Posterior vena cava (tissue), 2 donors: ENCODE measurements at regions not wholly inside any gene's neighbourhood (a gene's known extent, or its start where the extent isn't known, plus 50 kb on each side); places are given as distances from the start of the nearest gene placed in this dataset.
"Not testable (repeated sequence)": the region's sequence is repeated elsewhere in the genome, so short reads cannot be mapped to it uniquely, and the experiment has no call there.

Source experiments
- DNase-seq: peaks from one replicate; pipeline ENCODE4 v3.0.0-alpha.2; 2020; ENCODE audit warnings: low spot score
- intact Hi-C, 2 donors: fragments of 100-400 bp; cut with DNase I; formaldehyde crosslinking; loops; one replicate each; pipeline versions ENCODE4 v1.14.1 to v1.14.2; 2022 to 2023
- donor health status: DM: yes; HTN: yes; CAD: no.
- donor health status: DM: yes; HTN: yes; CAD: no.

GRCh38 chr17:20633268-20634059 is 53.9 kb downstream of the CDRT15L2 start:
- DNase-seq, intact Hi-C loops: not testable (repeated sequence)

GRCh38 chr17:20640147-20640546 is 60.6 kb downstream of the CDRT15L2 start:
- DNase-seq, intact Hi-C loops: not testable (repeated sequence)

- DNase-seq, intact Hi-C loops: not testable (repeated sequence)
Observed at GRCh38 chr17:20646661-20647272, 67.2 kb downstream of the CDRT15L2 start.

DNA sequence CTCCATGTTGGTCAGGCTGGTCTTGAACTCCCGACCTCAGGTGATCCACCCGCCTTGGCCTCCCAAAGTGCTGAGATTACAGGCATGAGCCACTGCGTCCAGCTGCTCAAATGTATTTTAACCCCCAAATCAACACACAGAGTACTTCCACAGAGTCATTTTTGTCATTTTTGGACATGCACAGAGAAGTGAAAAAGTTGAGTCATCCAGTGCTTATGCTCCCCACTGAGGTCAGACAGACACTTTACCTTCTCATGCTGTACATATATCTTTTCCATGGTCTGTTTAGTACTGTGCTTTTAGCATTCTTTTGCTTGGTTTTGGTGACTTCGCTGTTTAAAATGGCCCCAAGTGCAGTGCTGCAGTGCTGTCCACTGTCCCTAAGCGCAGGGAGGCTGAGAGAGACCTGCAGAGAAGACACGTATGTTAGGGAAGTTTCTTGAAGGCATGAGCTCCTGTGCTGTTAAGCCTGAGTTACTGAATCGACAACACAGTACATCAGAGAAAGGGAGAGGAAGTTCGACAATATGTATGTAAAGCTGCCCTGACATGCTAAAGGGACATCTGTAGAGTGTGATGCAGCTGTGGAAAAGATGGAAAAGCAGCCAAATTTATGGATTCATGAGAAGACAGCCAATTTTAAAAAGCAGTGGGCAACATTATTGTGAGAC is 69.7 kb downstream of the CDRT15L2 start:
- intact Hi-C loops, DNase-seq: not testable (repeated sequence)

DNA sequence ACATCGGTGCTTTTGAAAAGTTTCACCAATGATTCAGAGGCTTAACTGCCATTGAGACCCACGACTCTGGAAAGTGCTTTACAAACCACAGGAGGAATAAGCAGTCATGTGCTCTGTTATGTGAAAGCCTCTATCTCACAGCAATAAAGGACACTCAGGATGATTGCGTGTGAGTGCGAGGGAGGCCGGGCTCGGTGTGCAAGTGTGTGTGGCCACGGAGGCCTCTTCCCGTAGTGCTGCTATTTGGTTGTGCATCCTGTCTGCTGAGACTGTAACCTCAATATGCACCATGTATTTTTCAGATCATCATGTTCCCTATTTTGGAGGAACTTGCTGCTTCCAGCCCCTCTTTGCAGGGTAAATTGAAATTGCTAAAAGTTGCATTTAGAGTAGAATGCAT is 71.5 kb downstream of the CDRT15L2 start:
- intact Hi-C loops, DNase-seq: not testable (repeated sequence)

- intact Hi-C loops, DNase-seq: not testable (repeated sequence)
Observed at GRCh38 chr17:20651736-20652135, 72.2 kb downstream of the CDRT15L2 start.

- DNase-seq, intact Hi-C loops: not testable (repeated sequence)
Observed at GRCh38 chr17:20653391-20653790, 73.9 kb downstream of the CDRT15L2 start.

- DNase-seq, intact Hi-C loops: not testable (repeated sequence)
Observed at GRCh38 chr17:20654114-20654513, 74.6 kb downstream of the CDRT15L2 start.

GRCh38 chr17:20654575-20654974 is 75.1 kb downstream of the CDRT15L2 start:
- DNase-seq = not testable (repeated sequence)

GRCh38 chr17:20665103-20665955 is 85.8 kb downstream of the CDRT15L2 start:
- intact Hi-C loops, DNase-seq: not testable (repeated sequence)

More at GRCh38 chr17:20654575-20654974, 75.1 kb downstream of the CDRT15L2 start:
- intact Hi-C loops = not testable (repeated sequence)

GRCh38 chr17:20666689-20667088 is 87.2 kb downstream of the CDRT15L2 start:
- intact Hi-C loops, DNase-seq: not testable (repeated sequence)

- intact Hi-C loops, DNase-seq: not testable (repeated sequence)
Observed at GRCh38 chr17:20667712-20668111, 88.2 kb downstream of the CDRT15L2 start.

DNA sequence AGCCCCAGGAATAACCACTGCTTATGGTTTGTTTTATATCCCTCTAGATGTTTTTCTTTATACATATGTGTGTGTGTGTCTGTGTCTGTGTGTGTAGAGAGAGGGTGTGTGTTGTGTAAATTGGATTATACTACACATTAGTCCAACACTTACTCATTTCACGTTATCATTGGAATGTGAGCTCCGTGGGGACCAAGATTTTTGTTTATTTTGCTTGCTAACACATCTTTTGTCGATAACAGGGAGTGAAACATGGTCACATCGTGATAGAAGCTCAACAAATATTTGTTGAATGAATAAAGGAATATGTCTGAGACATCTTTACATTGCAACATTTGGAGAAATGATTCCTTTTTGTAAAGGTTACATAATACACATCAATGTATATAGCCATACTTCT is 88.8 kb downstream of the CDRT15L2 start:
- intact Hi-C loops, DNase-seq: not testable (repeated sequence)

DNA sequence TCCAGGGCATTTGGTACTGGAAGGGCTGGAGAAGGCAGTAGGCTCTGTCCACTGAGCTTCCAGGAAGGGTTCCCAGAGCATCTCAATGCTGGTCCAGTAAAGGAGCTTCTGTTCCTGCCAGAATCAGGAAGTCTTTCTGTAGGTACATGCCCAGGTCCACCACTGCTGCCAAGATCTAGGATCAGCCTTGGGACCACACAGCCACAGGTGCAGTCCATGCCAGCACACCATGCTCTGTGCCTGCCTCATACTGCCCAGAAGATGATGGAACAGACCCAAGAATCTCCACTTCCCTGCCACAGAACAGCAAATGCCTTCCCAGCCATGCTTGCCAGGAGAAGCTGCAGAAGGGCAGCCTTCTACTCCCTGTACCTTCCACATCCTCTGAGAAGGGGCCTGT is 89.3 kb downstream of the CDRT15L2 start:
- DNase-seq, intact Hi-C loops: not testable (repeated sequence)

GRCh38 chr17:20670506-20670905 is 91.0 kb downstream of the CDRT15L2 start:
- intact Hi-C loops, DNase-seq: not testable (repeated sequence)

- DNase-seq, intact Hi-C loops: not testable (repeated sequence)
Observed at GRCh38 chr17:20674374-20674773, 94.8 kb downstream of the CDRT15L2 start.

DNA sequence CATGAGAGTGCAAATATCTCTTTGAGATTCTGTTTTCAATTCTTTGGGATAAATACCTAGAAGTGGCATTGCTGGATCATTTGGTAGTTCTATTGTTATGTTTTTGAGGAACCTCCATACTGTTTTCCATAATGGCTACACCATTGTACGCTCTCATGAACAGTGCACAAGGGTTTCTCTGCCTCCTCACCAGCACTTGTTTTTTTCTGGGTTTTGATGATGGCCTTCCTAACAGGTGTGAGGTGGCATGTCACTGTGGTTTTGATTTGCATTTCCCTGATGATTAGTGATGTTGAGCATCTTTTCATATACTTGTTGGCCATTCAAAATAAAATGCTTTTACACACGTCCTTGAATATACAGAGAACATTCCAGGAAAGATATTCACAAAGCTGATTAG is 96.2 kb downstream of the CDRT15L2 start:
- DNase-seq, intact Hi-C loops: not testable (repeated sequence)

- DNase-seq, intact Hi-C loops: not testable (repeated sequence)
Observed at GRCh38 chr17:20676656-20677055, 97.1 kb downstream of the CDRT15L2 start.

- intact Hi-C loops, DNase-seq: not testable (repeated sequence)
Observed at GRCh38 chr17:20677469-20677868, 97.9 kb downstream of the CDRT15L2 start.
